Muscle of leg (tissue), 3 donors: ENCODE measurements at regions not wholly inside any gene's neighbourhood (a gene's known extent, or its start where the extent isn't known, plus 50 kb on each side); places are given as distances from the start of the nearest gene placed in this dataset.
A peak's percentile ranks its signal among the peaks of the same experiment; 100 is the strongest.

Source experiments
- DNase-seq: peaks from one replicate; pipeline ENCODE4 v3.0.0; 2013
- H3K27ac ChIP-seq: one replicate; pipeline ENCODE4 v1.5.1; 2013; ENCODE audit warnings: mild to moderate bottlenecking, low read length, control low read depth
- H3K27me3 ChIP-seq: one replicate; pipeline ENCODE4 v1.6.1; 2013; ENCODE audit warnings: low read length; ENCODE audit not compliant: control insufficient read depth, insufficient read depth
- H3K36me3 ChIP-seq: one replicate; pipeline ENCODE4 v1.6.1; 2013; ENCODE audit warnings: low read length; ENCODE audit not compliant: control insufficient read depth, insufficient read depth
- H3K4me1 ChIP-seq: one replicate; pipeline ENCODE4 v1.6.1; 2013; ENCODE audit warnings: low read length; ENCODE audit not compliant: control insufficient read depth, insufficient read depth
- H3K4me3 ChIP-seq: one replicate; pipeline ENCODE4 v1.5.1; 2013; ENCODE audit warnings: low read length, control low read depth
- H3K9me3 ChIP-seq: replicated peaks from 2 replicates; pipeline ENCODE4 v1.6.1; 2013; ENCODE audit warnings: low read depth, low read length; ENCODE audit not compliant: control insufficient read depth
- WGBS: methylation state at CpG from one replicate; pipeline ENCODE4 v1.1.5; 2013; ENCODE audit warnings: missing lambda C conversion rate; ENCODE audit not compliant: insufficient coverage; 5-methylcytosine and 5-hydroxymethylcytosine counted together

GRCh38 chr10:78173360-78174015 lies 139.8 kb downstream of the RPS24 start:
- H3K9me3 ChIP-seq = no peaks in the 10 kb centered on the region
- no peaks in the 10 kb centered on the region for H3K4me1 ChIP-seq
- peaks cover 22% of the 10 kb centered on the region for H3K27me3 ChIP-seq
- H3K4me3 ChIP-seq = no peak overlapping the region
- no peaks in the 10 kb centered on the region for H3K36me3 ChIP-seq
- DNase-seq = no peak
- WGBS = 67% methylated on average over 3 of the region's 6 CpGs
- H3K27ac ChIP-seq = no peak overlapping the region

- Histone ChIP-seq H3K27me3 (peaks cover 36% of the 10 kb centered on the region), H3K4me1 (no peaks in the 10 kb centered on the region), H3K36me3 (no peaks in the 10 kb centered on the region), H3K4me3 (no peak overlapping the region), H3K9me3 (no peaks in the 10 kb centered on the region), H3K27ac (no peak overlapping the region)
- WGBS = 18% methylated on average over 2 of the region's 5 CpGs
- no peak for DNase-seq
Observed at GRCh38 chr10:78175444-78176015, 141.9 kb downstream of the RPS24 start.

- H3K9me3 ChIP-seq = no peaks in the 10 kb centered on the region
- no peak overlapping the region for H3K4me3 ChIP-seq
- no peaks in the 10 kb centered on the region for H3K4me1 ChIP-seq
- peaks cover 41% of the 10 kb centered on the region for H3K27me3 ChIP-seq
- H3K36me3 ChIP-seq = no peaks in the 10 kb centered on the region
- 78% methylated on average over 20 of the region's 24 CpGs for WGBS
- no peak for DNase-seq
- no peak overlapping the region for H3K27ac ChIP-seq
Observed at GRCh38 chr10:78176320-78177317, 143.0 kb downstream of the RPS24 start.

GRCh38 chr10:78177491-78178185 lies 144.0 kb downstream of the RPS24 start:
- Histone ChIP-seq H3K27me3 (peaks cover 41% of the 10 kb centered on the region), H3K4me1 (no peaks in the 10 kb centered on the region), H3K9me3 (no peaks in the 10 kb centered on the region), H3K4me3 (no peak overlapping the region), H3K27ac (no peak overlapping the region), H3K36me3 (no peaks in the 10 kb centered on the region)
- 59% methylated on average over 9 of the region's 20 CpGs for WGBS
- DNase-seq = no peak

- Histone ChIP-seq H3K4me3 (no peak overlapping the region), H3K27me3 (peaks cover 40% of the 10 kb centered on the region), H3K36me3 (no peaks in the 10 kb centered on the region), H3K9me3 (no peaks in the 10 kb centered on the region), H3K27ac (no peak overlapping the region), H3K4me1 (no peaks in the 10 kb centered on the region)
- 72% methylated on average over 8 of the region's 8 CpGs for WGBS
- DNase-seq = no peak
Observed at GRCh38 chr10:78178397-78178796, 144.7 kb downstream of the RPS24 start.

GRCh38 chr10:78178940-78179339 lies 145.3 kb downstream of the RPS24 start:
- DNase-seq = peak; percentile 60
- WGBS = 46% methylated on average over 7 of the region's 7 CpGs

GRCh38 chr10:78179886-78180705 lies 146.4 kb downstream of the RPS24 start:
- 66% methylated on average over 18 of the region's 22 CpGs for WGBS
- H3K27ac ChIP-seq = no peak overlapping the region
- peaks cover 38% of the 10 kb centered on the region for H3K27me3 ChIP-seq
- H3K36me3 ChIP-seq = no peaks in the 10 kb centered on the region
- DNase-seq = no peak
- no peaks in the 10 kb centered on the region for H3K4me1 ChIP-seq
- no peaks in the 10 kb centered on the region for H3K9me3 ChIP-seq
- H3K4me3 ChIP-seq = no peak overlapping the region

More at GRCh38 chr10:78178940-78179339, 145.3 kb downstream of the RPS24 start:
- Histone ChIP-seq H3K4me1 (no peaks in the 10 kb centered on the region), H3K27me3 (peaks cover 38% of the 10 kb centered on the region), H3K27ac (no peak overlapping the region), H3K9me3 (no peaks in the 10 kb centered on the region), H3K36me3 (no peaks in the 10 kb centered on the region), H3K4me3 (no peak overlapping the region)

- H3K36me3 ChIP-seq = no peaks in the 10 kb centered on the region
- no peak for DNase-seq
- H3K4me1 ChIP-seq = no peaks in the 10 kb centered on the region
- peaks cover 38% of the 10 kb centered on the region for H3K27me3 ChIP-seq
- 75% methylated on average over 4 of the region's 6 CpGs for WGBS
- H3K9me3 ChIP-seq = no peaks in the 10 kb centered on the region
- H3K4me3 ChIP-seq = no peak overlapping the region
- no peak overlapping the region for H3K27ac ChIP-seq
Observed at GRCh38 chr10:78181381-78182055, 147.9 kb downstream of the RPS24 start.

- Histone ChIP-seq H3K4me3 (no peak overlapping the region), H3K4me1 (no peaks in the 10 kb centered on the region), H3K36me3 (no peaks in the 10 kb centered on the region), H3K27ac (no peak overlapping the region), H3K27me3 (peaks cover 25% of the 10 kb centered on the region), H3K9me3 (peaks cover 2% of the 10 kb centered on the region)
- DNase-seq = no peak
- WGBS = 88% methylated on average over 1 of the region's 1 CpG
Observed at GRCh38 chr10:78182841-78183240, 149.2 kb downstream of the RPS24 start.
